ENCODE measurements at regions not wholly inside any gene's neighbourhood (a gene's known extent, or its start where the extent isn't known, plus 50 kb on each side); places are given as distances from the start of the nearest gene placed in this dataset.

GRCh38 chr7:130896051-130896881 is 162.3 kb upstream of the KLF14 start:
- in situ Hi-C loops (cut with HindIII; ENCODE audit: low sequenced_read_pairs) = no loop called here

DNA sequence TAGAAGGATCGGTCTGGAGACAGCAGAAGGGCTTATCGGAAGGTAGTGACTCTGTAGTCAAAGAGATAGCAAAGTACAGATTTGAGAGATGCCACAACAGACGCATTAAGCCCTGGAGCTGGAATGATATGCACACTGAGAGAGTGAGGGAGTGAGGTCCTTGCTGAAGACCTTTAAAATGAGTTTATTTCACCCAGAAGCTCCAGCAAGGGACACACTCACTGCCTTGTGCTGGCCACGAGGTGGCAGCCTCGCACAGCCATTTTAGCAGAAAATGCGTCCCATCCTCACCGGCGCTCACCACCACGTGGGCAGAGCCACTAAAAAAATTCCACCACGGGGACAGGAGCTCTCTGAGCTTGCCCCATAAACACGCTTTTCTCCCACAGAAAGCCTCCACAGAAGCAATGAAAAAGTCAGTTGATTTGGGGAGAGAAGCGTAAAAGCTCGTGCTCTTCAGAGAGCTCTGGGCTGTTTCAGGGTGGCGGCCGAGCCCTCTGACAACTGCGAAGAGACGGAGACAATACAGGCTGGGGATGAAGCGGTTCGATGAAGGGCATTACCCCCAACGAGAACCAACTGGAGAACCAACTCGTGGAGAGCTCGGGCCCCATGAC is 163.0 kb upstream of the KLF14 start:
- in situ Hi-C loops (cut with HindIII; ENCODE audit: low sequenced_read_pairs) = no loop called here

- in situ Hi-C loops (cut with HindIII; ENCODE audit: low sequenced_read_pairs) = no loop called here
Measured at GRCh38 chr7:130897515-130898419, 163.8 kb upstream of the KLF14 start.

DNA sequence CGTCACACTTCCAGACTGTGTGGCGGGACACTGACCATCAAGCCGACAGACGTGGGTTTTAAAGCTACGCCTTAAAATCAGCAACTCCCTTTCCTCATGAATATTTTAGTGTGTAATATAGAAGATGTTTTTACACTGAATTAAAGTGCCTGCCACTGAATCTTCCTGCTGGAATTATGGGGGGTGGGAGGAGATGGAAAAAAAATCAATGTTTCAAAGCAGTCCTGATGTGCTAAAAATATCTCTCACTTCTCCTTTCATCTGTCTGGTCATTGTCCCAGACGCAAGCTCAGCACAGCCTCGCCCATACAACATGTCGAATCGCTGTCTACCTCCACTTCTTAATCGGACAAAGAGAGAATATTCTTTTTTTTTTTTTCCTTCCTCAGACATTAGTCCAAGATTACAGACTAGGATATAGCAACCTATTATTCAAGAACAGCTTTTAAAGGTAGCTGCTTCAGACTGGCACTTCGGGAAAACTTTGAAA is 165.1 kb upstream of the KLF14 start:
- in situ Hi-C loops (cut with HindIII; ENCODE audit: low sequenced_read_pairs) = no loop called here

DNA sequence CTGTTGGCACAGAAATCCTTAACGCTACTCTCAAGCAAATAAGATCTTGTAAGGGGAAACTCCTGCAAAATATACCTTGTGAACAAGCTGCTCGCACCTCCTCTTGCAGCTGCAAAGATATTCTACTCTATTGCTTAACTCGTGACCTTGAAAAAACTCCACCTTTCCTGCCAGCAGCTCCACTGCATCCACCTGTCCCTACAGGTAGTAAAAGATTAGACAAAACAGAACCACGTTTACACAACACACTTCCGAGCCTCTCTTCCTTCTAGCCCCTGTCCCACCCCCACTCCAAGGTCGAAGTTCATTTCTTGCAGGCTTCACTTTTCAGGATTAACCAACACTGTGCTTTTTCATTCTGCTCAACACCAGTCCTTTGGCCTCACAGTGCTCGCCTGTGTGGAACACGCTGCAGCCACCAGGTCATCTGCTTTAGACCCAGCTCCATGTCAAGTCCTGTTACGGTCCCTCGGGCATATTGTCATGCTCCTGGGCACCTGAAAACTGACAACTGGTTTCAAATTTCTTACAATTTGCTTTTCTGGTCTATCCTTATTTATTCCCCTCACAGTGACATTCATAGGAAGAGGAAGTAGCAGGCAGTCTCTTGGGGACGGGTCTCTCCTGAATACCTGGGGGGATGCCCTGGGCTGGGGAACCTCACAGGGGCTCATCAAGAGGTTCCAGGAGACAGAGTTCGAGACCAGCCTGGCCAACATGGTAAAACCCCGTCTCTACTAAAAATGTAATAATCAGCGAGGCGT is 165.8 kb upstream of the KLF14 start:
- in situ Hi-C loops (cut with HindIII; ENCODE audit: low sequenced_read_pairs) = no loop called here

DNA sequence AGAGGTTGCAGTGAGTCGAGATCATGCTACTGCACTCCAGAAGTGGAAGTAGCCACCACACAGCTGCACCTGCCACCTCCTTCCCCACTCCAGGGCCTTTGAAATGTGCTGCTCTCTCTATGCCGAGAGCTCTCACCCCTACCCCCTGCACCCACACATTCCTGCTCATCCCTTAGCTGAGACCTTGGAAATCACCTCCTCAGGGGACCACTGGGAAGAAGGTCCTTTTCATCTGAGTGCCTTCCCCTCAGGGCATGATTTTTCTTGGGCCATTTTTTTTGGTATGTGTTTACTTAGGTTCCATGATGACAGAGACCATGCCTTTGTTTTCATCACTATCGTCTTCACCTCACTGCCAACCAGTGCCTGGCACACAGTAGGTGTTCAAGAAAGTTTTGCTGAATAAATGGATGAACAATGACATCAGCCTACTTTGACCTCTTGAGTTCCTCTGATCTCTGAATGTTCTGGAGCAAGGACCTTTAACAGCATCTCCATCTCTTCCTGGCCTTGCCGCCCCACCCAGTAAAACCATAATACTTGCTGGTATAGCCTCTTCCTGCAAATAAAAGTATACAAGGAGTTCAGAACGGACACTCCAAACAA is 166.6 kb upstream of the KLF14 start:
- in situ Hi-C loops (cut with HindIII; ENCODE audit: low sequenced_read_pairs) = no loop called here

DNA sequence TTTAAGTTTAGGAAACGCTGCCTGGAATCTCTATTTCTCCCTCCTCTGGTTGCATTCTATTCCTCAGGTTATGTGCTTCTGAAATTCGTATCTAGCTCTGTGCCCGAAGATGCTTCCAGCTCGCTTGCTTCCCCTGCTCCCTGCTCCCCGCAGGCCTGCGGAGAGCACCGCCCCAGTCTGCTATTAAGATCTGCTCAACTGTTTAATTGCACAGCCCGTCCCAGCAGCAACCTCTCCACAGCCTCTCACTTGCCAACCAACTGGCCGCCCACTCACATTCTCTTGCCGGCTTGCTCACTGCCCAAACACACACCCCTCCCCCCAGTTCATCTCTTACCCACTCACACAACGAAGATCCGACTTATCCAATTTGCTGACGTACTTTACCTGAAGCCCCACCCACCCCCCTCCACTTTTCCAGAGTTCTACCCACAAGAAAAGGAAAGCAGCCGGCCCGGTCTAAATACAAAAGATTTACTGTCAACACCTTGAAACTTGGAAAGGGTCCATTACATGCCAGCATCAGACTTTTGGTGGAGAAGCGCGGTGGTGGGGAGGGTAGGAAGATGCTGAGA is 167.3 kb upstream of the KLF14 start:
- in situ Hi-C loops (cut with HindIII; ENCODE audit: low sequenced_read_pairs) = no loop called here

GRCh38 chr7:130902755-130903357 is 168.8 kb upstream of the KLF14 start:
- in situ Hi-C loops (cut with HindIII; ENCODE audit: low sequenced_read_pairs) = no loop called here

GRCh38 chr7:130903358-130903974 is 169.5 kb upstream of the KLF14 start:
- in situ Hi-C loops (cut with HindIII; ENCODE audit: low sequenced_read_pairs) = no loop called here

- in situ Hi-C loops (cut with HindIII; ENCODE audit: low sequenced_read_pairs) = no loop called here
Measured at GRCh38 chr7:130904031-130904757, 170.2 kb upstream of the KLF14 start.

GRCh38 chr7:130904792-130905191 is 170.8 kb upstream of the KLF14 start:
- in situ Hi-C loops (cut with HindIII; ENCODE audit: low sequenced_read_pairs) = no loop called here

GRCh38 chr7:130906575-130906974 is 172.6 kb upstream of the KLF14 start:
- in situ Hi-C loops (cut with HindIII; ENCODE audit: low sequenced_read_pairs) = no loop called here

GRCh38 chr7:130907439-130907838 is 173.4 kb upstream of the KLF14 start:
- in situ Hi-C loops (cut with HindIII; ENCODE audit: low sequenced_read_pairs) = no loop called here

GRCh38 chr7:130908345-130909160 is 174.5 kb upstream of the KLF14 start:
- in situ Hi-C loops (cut with HindIII; ENCODE audit: low sequenced_read_pairs) = no loop called here

- in situ Hi-C loops (cut with HindIII; ENCODE audit: low sequenced_read_pairs) = no loop called here
Measured at GRCh38 chr7:130909161-130909836, 175.3 kb upstream of the KLF14 start.

- in situ Hi-C loops (cut with HindIII; ENCODE audit: low sequenced_read_pairs) = no loop called here
Measured at GRCh38 chr7:130909881-130910672, 176.1 kb upstream of the KLF14 start.

Measured in endothelial cell of hepatic sinusoid (primary cell).